RCC 7860 (cell line): ENCODE measurements at regions not wholly inside any gene's neighbourhood (a gene's known extent, or its start where the extent isn't known, plus 50 kb on each side); places are given as distances from the start of the nearest gene placed in this dataset.

Source experiments
- DNase-seq: peaks from one replicate; pipeline ENCODE4 v3.0.0-alpha.2; 2015; ENCODE audit warnings: low spot score
- FAIRE-seq: peaks from 2 replicates; lab custom pipeline; 2012; peaks lifted over from hg19 to GRCh38; lab: Jason Lieb, UNC

DNA sequence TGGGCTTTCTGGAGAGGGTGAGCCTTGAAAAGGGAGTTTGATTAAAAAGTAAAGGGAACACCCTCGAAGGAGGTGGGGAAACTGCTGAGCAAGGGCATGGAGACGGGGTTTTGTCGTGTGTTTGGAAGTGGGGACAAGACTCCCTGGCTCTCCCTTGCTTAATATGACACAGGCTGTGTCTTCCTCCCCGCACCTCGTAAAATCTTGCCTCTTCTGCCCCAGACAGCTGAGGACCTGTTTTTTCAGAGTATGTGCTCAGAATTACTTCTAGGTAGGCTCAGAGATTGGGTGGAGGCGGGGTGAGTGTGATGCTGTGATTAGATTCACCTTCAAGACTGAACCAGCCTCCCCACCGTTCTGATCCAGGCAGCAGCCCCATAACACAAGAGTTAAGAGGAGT lies 244.4 kb upstream of the TLE3 start:
- no peak for FAIRE-seq
- DNase-seq: no peak

DNA sequence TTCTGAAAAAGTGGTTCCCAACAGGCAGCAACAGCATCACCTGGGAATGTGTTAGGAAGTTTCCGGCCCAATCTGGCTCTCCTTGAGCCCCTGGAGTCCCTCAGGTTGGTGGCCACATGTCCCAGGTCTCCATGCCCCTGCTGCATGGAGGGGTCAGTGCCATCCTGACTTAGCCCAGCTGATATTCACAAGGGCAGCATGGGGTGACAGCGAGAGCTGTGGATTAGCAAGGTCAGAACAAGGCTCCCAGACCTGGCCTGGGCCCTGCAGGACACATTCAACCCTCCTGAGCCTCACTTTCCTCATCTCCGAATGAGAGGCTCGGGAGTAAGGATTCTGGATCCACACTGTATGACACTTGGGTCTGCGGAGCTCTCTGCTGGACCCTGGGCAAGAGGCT lies 243.8 kb upstream of the TLE3 start:
- no peak for DNase-seq
- no peak for FAIRE-seq

GRCh38 chr15:70340494-70340870 lies 242.8 kb upstream of the TLE3 start:
- DNase-seq (no peak), FAIRE-seq (no peak)

- no peak for DNase-seq
- no peak for FAIRE-seq
Observed at GRCh38 chr15:70339571-70340493, 242.1 kb upstream of the TLE3 start.

DNA sequence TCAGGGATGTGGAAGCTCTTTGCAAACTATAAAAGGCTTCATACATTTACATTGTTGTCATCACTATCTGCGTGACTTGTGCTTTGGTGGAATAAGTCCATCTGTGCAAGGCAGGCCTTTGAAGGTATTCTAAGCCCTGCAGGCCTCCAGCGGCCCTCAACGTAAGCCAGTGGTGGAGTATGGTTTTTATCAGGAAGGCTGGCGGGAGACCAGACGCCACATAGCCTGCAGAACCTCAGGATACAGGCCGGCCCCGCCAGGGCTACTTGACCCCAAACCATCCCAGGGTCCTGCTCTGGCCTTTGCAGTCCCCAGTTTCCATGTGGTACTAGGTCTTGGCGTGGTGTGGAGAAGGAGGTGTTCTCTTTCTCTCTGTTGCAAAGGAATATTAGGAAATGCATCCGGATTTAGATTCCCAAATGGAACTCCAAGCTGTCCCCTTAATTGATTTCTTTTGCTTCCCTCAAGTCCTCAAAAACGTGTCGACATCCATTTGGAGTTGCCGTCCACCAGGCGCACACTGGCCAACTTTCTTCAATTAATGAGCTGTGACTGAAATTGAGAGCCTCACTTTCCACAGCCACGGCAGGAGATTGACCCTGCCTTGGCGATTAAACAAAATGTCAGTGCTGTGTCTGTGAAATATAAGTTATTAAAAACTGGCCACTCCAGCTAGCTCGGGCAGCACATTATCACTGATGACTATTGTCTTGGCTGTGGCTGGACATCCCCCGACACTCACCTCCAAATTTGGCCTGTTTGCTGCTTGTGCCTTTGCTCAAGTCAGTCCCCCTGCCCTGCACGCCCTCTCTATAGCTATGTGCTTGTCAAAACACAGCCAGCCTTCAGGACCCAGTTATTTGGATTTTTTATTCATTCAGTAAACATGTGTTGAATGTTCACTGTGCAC lies 239.8 kb upstream of the TLE3 start:
- DNase-seq (no peak), FAIRE-seq (no peak)

DNA sequence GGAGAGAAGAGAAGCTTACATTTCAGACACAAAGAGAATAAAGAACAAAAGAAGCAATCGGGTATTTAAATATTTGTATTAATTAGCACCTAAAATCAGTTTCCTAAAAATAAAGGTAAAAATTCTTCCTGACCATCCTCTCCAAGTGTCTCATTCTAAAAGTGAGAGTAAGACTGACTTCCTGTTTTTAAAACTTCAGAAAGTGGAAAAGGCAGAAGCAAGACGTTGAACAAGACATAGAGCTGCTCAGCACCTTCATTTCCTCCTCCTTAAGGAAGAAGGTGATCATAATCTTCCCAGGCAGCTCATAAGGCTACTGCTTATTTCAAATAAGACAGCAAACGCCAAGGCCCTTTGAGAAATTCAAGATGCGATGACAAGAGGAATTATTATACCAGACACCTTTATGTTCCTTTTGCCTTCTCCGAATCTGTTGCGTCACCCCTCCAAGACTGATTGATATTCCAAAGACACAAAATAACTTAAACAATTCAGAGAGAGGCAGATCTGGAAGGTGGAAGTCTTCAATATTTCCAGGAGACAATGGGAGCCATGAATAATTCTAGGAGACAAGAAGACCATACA lies 238.8 kb upstream of the TLE3 start:
- no peak for DNase-seq
- FAIRE-seq: no peak

- no peak for FAIRE-seq
- no peak for DNase-seq
Observed at GRCh38 chr15:70334286-70334685, 236.6 kb upstream of the TLE3 start.

- no peak for DNase-seq
- no peak for FAIRE-seq
Observed at GRCh38 chr15:70329179-70329578, 231.5 kb upstream of the TLE3 start.

DNA sequence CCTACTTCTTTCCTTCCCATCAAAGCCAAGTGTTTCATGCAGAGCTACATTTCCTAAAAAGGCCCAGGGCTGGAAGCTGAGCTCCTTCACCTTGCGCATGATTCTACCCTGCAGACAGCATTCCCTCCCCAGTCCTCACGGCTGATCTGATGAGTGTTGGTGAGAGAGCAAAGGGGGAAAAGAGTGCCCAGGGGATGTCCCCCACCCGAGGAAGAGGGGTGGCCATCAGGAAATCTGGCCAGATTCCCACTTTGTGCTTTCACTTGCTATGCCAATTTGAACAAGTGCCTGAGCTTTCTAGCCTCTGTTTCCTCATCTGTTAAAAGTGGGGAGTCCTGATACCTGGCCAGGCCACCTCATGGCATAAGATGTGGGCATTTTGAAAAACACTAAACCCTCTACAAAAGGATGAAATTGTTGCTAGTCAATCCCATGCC lies 231.0 kb upstream of the TLE3 start:
- no peak for DNase-seq
- no peak for FAIRE-seq

GRCh38 chr15:70327856-70328678 lies 230.3 kb upstream of the TLE3 start:
- DNase-seq: no peak
- FAIRE-seq: no peak

- FAIRE-seq (no peak), DNase-seq (no peak)
Observed at GRCh38 chr15:70327328-70327855, 229.7 kb upstream of the TLE3 start.

DNA sequence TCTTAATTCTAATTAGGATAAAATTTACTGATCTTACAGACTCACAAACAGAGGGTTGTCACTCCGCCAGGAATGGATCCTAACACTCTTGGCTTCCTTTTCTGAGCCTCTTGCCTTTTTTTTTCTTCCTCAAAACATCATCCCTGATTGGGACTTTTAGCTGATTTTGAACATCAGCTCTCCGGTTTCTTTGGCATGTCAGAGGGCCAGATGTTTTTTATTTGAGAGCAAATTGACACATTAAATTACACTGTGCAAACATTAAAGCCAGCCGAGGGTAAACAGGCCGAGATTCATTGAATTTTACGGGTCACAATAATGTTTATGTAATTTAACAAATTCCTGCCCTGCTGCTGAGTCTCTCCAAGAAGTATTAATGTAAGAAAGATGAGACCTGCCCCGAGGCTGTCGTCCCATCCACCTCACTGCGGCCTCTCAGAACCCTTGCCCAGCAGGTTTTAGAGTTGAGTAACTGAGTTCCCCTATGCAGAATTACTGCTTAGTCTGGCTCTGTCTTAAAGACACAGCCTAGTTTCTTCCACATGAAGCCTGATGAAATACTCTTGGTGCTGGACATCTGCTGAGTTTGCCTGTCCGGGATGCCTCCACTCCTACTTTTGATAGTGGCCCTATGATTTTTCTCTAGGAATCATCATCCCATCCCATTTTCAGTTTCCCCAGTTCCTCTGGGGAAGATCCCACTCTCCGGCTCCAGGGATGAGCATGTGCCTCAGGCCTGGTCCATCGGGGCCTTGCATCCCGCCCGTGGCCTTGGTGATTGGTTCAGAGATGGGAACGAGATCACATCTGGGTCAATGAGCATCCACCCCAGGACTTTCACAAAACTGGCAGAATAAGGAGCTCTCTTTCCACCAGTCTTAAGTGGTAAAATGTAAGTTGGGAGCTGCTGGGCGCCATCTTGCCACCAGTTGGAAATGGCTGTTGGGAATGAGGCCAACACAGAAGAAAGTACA lies 226.6 kb upstream of the TLE3 start:
- no peak for DNase-seq
- no peak for FAIRE-seq

- FAIRE-seq: no peak
Observed at GRCh38 chr15:70323111-70323851, 225.6 kb upstream of the TLE3 start.

GRCh38 chr15:70322051-70322668 lies 224.4 kb upstream of the TLE3 start:
- no peak for FAIRE-seq

More at GRCh38 chr15:70323111-70323851, 225.6 kb upstream of the TLE3 start:
- DNase-seq: no peak

GRCh38 chr15:70321172-70321819 lies 223.6 kb upstream of the TLE3 start:
- DNase-seq: no peak
- FAIRE-seq: no peak

More at GRCh38 chr15:70322051-70322668, 224.4 kb upstream of the TLE3 start:
- no peak for DNase-seq

GRCh38 chr15:70320482-70320881 lies 222.8 kb upstream of the TLE3 start:
- no peak for FAIRE-seq
- no peak for DNase-seq

DNA sequence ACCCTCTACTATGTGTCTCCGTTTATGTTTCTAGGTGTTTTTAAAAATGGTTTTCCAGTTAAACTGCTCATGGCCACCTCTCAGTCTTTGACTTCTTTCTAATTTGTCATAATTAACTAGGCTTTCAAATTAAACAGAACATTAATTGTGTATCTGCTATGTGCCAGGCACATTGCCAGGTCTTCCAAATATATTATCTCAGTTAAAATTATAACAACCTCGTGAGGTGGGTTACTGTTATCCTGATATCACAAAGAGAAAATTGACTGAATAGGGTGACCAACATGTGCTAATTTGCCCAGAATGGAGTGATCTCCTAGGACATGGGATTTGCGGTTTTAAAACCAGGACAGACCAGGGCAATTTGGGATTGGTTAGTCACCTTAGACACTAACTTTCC lies 222.4 kb upstream of the TLE3 start:
- FAIRE-seq: no peak
- DNase-seq: no peak
